ENCODE measurements at regions not wholly inside any gene's neighbourhood (a gene's known extent, or its start where the extent isn't known, plus 50 kb on each side); places are given as distances from the start of the nearest gene placed in this dataset.
"Not testable (repeated sequence)": the region's sequence is repeated elsewhere in the genome, so short reads cannot be mapped to it uniquely, and the experiment has no call there.

- peaks cover 0 to 2% of the 10 kb centered on the region in 2 donors for H3K4me1 ChIP-seq (ENCODE audit: control insufficient read depth in 1 of 2, insufficient read depth in 2 of 2, low read length in 2 of 2)
- no peaks in the 10 kb centered on the region for H3K9me3 ChIP-seq (ENCODE audit: control insufficient read depth in 1 of 2, low read length in 2 of 2)
- no peak overlapping the region for H3K27ac ChIP-seq (ENCODE audit: low read length)
- H3K4me3 ChIP-seq (ENCODE audit: low read depth in 1 of 2, low read length in 2 of 2): no peak overlapping the region
- no peaks in the 10 kb centered on the region for H3K27me3 ChIP-seq (ENCODE audit: low read depth, low read length)
- H3K36me3 ChIP-seq (ENCODE audit: control insufficient read depth in 1 of 2, insufficient read depth in 2 of 2, low read length in 2 of 2): no peaks in the 10 kb centered on the region
These were observed 905.8 kb upstream of the AUTS2 start for GRCh38 chr7:68692511-68692910.

- H3K27ac ChIP-seq (ENCODE audit: low read length): no peak overlapping the region
- H3K9me3 ChIP-seq (ENCODE audit: control insufficient read depth in 1 of 2, low read length in 2 of 2): no peaks in the 10 kb centered on the region
- peaks cover 0 to 9% of the 10 kb centered on the region in 2 donors for H3K4me1 ChIP-seq (ENCODE audit: control insufficient read depth in 1 of 2, insufficient read depth in 2 of 2, low read length in 2 of 2)
- no peaks in the 10 kb centered on the region for H3K27me3 ChIP-seq (ENCODE audit: low read depth, low read length)
- no peaks in the 10 kb centered on the region for H3K36me3 ChIP-seq (ENCODE audit: control insufficient read depth in 1 of 2, insufficient read depth in 2 of 2, low read length in 2 of 2)
- no peak overlapping the region for H3K4me3 ChIP-seq (ENCODE audit: low read depth in 1 of 2, low read length in 2 of 2)
These were observed 903.6 kb upstream of the AUTS2 start for GRCh38 chr7:68694656-68695055.

DNA sequence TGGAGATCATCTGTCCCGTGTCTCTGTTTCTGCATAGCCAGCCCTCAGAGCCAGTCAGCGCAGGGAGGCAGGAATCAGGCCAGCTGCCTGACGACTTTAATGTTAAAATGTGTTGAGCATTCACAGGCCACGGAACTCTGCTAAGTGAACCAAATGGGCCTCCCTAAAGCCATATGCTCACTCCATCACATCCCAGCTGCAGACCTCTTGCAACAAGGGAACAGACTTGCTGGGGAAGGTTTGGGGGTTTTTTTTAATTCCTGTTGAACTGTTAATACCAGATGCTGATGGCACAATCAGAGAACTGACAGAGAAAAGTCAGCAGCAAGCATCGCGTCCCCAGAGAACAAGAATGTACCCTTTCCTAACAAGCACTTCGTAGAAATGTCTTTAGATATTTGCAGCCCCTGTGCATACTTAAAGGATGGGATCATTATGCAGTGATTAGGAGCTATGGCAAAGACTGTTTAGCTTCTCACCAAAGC is 900.4 kb upstream of the AUTS2 start:
- no peak overlapping the region for H3K27ac ChIP-seq (ENCODE audit: low read length)
- no peaks in the 10 kb centered on the region for H3K27me3 ChIP-seq (ENCODE audit: low read depth, low read length)
- no peak overlapping the region for H3K4me3 ChIP-seq (ENCODE audit: low read depth in 1 of 2, low read length in 2 of 2)
- H3K36me3 ChIP-seq (ENCODE audit: control insufficient read depth in 1 of 2, insufficient read depth in 2 of 2, low read length in 2 of 2): no peaks in the 10 kb centered on the region
- no peaks in the 10 kb centered on the region for H3K9me3 ChIP-seq (ENCODE audit: control insufficient read depth in 1 of 2, low read length in 2 of 2)
- peaks cover 0 to 9% of the 10 kb centered on the region in 2 donors for H3K4me1 ChIP-seq (ENCODE audit: control insufficient read depth in 1 of 2, insufficient read depth in 2 of 2, low read length in 2 of 2)

DNA sequence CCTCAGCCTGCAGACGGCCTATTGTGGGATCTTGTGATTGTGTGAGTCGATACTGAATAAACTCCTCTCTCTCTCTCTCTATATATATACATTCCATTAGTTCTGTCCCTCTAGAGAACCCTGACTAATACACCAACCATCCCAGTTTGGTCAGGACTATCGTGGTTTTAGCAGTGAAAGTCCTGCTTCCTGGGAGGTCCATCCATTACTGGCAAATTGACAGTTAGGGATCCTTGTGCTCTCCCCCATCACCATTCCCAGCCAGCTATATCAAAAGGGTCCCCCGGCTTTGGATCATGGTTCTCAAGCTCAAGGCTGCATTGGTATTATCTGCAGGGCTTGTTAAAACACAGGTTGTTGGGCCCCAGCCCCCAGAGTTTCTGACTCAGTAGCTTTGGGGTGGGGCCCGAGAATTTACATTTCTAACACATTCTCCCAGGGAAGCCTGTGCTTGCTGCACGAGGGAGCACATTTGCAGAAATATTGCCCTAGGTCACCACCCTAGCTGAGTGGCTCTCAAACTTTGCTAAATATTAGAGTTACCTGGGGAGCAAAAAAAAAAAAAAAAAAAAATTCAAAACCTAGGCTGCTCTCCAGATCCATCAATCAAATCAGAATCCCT is 899.1 kb upstream of the AUTS2 start:
- no peaks in the 10 kb centered on the region for H3K36me3 ChIP-seq (ENCODE audit: control insufficient read depth in 1 of 2, insufficient read depth in 2 of 2, low read length in 2 of 2)
- peaks cover 0 to 9% of the 10 kb centered on the region in 2 donors for H3K4me1 ChIP-seq (ENCODE audit: control insufficient read depth in 1 of 2, insufficient read depth in 2 of 2, low read length in 2 of 2)
- H3K4me3 ChIP-seq (ENCODE audit: low read depth in 1 of 2, low read length in 2 of 2): no peak overlapping the region
- no peaks in the 10 kb centered on the region for H3K27me3 ChIP-seq (ENCODE audit: low read depth, low read length)
- no peak overlapping the region for H3K27ac ChIP-seq (ENCODE audit: low read length)
- H3K9me3 ChIP-seq (ENCODE audit: control insufficient read depth in 1 of 2, low read length in 2 of 2): no peaks in the 10 kb centered on the region

- Histone ChIP-seq H3K27ac (ENCODE audit: low read length) (no peak overlapping the region), H3K27me3 (ENCODE audit: low read depth, low read length) (no peaks in the 10 kb centered on the region), H3K4me1 (ENCODE audit: control insufficient read depth in 1 of 2, insufficient read depth in 2 of 2, low read length in 2 of 2) (peaks cover 0 to 9% of the 10 kb centered on the region in 2 donors), H3K9me3 (ENCODE audit: control insufficient read depth in 1 of 2, low read length in 2 of 2) (no peaks in the 10 kb centered on the region), H3K4me3 (ENCODE audit: low read depth in 1 of 2, low read length in 2 of 2) (no peak overlapping the region), H3K36me3 (ENCODE audit: control insufficient read depth in 1 of 2, insufficient read depth in 2 of 2, low read length in 2 of 2) (no peaks in the 10 kb centered on the region)
These were observed 897.9 kb upstream of the AUTS2 start for GRCh38 chr7:68700414-68700813.

DNA sequence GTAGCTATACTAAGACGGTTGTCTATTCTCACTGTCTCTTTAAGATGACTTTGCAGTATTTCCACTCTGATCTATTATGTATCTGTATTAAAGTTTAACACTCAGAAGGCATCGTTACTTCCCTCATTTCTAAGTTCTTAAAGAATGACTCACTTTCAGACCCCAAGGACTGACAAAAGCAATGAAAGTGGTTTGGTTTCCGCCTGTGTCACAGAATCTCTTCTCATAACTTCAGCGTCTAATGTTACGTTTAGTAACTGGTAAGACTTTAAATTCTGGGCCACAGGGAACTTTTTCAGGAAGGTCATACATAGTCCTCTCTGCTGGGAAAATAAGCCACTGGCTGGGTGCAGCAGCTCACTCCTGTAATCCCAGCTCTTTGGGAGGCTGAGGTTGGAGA is 892.0 kb upstream of the AUTS2 start:
- Histone ChIP-seq H3K9me3 (ENCODE audit: control insufficient read depth in 1 of 2, low read length in 2 of 2) (no peaks in the 10 kb centered on the region), H3K4me3 (ENCODE audit: low read depth in 1 of 2, low read length in 2 of 2) (no peak overlapping the region), H3K27ac (ENCODE audit: low read length) (no peak overlapping the region), H3K36me3 (ENCODE audit: control insufficient read depth in 1 of 2, insufficient read depth in 2 of 2, low read length in 2 of 2) (no peaks in the 10 kb centered on the region), H3K4me1 (ENCODE audit: control insufficient read depth in 1 of 2, insufficient read depth in 2 of 2, low read length in 2 of 2) (no peaks in the 10 kb centered on the region), H3K27me3 (ENCODE audit: low read depth, low read length) (no peaks in the 10 kb centered on the region)

DNA sequence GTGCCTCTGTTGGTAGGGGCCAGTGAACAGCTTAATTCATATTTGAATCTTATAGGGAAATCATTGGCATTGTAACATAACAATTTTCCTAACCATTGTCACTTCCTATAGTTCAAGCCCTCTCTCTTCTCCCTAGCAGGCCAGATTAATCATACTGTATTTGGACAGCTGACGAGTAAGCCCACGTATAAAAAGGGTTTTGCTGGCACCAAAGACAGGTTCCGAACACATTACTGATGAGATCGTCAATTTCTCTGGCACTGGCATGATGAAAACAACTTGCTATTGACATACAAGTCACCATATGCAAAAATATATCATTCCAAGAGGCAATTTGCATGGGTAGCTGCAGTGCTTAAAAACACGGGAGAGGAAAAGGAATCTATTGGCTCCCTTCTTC is 891.1 kb upstream of the AUTS2 start:
- no peaks in the 10 kb centered on the region for H3K36me3 ChIP-seq (ENCODE audit: control insufficient read depth in 1 of 2, insufficient read depth in 2 of 2, low read length in 2 of 2)
- H3K27ac ChIP-seq (ENCODE audit: low read length): no peak overlapping the region
- H3K9me3 ChIP-seq (ENCODE audit: control insufficient read depth in 1 of 2, low read length in 2 of 2): no peaks in the 10 kb centered on the region
- no peak overlapping the region for H3K4me3 ChIP-seq (ENCODE audit: low read depth in 1 of 2, low read length in 2 of 2)
- H3K4me1 ChIP-seq (ENCODE audit: control insufficient read depth in 1 of 2, insufficient read depth in 2 of 2, low read length in 2 of 2): no peaks in the 10 kb centered on the region
- H3K27me3 ChIP-seq (ENCODE audit: low read depth, low read length): no peaks in the 10 kb centered on the region

DNA sequence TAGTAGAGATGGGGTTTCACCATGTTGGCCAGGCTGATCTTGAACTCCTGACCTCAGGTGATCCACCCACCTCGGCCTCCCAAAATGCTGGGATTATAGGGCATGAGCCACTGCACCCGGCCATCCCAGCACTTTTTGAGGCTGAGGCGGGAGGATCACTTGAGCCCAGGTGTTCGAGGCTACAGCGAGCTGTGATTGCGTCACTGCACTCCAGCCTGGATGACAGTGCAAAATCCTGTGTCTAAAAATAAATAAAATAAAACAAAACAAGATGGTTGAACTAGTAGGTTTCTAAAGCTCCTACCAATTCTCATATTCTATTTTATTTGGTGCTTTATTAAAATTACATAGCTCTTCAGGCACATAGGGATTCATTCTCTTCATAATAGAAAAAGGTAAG is 890.3 kb upstream of the AUTS2 start:
- Histone ChIP-seq H3K4me3 (ENCODE audit: low read depth in 1 of 2, low read length in 2 of 2) (no peak overlapping the region), H3K4me1 (ENCODE audit: control insufficient read depth in 1 of 2, insufficient read depth in 2 of 2, low read length in 2 of 2) (no peaks in the 10 kb centered on the region), H3K27me3 (ENCODE audit: low read depth, low read length) (no peaks in the 10 kb centered on the region), H3K36me3 (ENCODE audit: control insufficient read depth in 1 of 2, insufficient read depth in 2 of 2, low read length in 2 of 2) (no peaks in the 10 kb centered on the region), H3K27ac (ENCODE audit: low read length) (no peak overlapping the region), H3K9me3 (ENCODE audit: control insufficient read depth in 1 of 2, low read length in 2 of 2) (no peaks in the 10 kb centered on the region)

DNA sequence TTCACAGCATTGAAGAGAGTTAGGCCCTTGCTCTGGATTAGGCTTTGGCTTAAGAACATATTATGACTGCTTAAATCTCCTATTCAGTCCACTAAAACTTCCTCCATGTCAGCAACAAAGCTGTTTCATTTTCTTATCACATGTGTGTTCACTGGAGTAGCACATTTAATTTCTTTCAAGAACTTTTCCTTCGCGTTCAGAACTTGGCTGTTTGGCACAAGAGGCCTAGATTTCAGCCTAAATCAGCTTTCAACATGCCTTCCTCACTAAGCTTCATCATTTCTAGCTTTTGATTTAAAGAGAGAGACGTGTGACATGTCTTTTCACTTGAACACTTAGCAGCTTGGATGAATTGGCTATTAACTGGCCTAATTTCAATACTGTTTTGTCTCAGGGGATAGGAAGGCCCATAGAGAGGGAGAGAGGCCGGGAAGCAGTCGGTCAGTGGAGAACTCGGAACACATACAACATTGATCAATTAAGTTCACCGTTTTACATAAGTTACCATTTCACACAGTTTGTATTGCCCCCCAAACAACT is 885.2 kb upstream of the AUTS2 start:
- H3K36me3 ChIP-seq (ENCODE audit: control insufficient read depth in 1 of 2, insufficient read depth in 2 of 2, low read length in 2 of 2): no peaks in the 10 kb centered on the region
- no peak overlapping the region for H3K4me3 ChIP-seq (ENCODE audit: low read depth in 1 of 2, low read length in 2 of 2)
- H3K9me3 ChIP-seq (ENCODE audit: control insufficient read depth in 1 of 2, low read length in 2 of 2): no peaks in the 10 kb centered on the region
- no peaks in the 10 kb centered on the region for H3K27me3 ChIP-seq (ENCODE audit: low read depth, low read length)
- no peaks in the 10 kb centered on the region for H3K4me1 ChIP-seq (ENCODE audit: control insufficient read depth in 1 of 2, insufficient read depth in 2 of 2, low read length in 2 of 2)
- no peak overlapping the region for H3K27ac ChIP-seq (ENCODE audit: low read length)

DNA sequence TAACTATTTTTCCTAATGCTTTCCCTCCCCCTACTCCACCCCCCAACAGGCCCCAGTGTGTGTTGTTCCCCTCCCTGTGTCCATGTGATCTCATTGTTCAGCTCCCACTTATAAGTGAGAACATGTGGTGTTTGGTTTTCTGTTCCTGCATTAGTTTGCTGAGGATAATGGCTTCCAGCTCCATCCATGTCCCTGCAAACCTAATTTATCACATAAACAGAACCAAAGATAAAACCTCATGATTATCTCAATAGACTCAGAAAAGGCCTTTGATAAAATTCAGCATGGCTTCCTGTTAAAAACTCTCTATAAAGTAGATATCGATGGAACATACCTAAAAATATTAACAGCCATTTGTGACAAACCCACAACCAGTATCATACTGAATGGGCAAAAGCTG is 884.1 kb upstream of the AUTS2 start:
- H3K36me3 ChIP-seq (ENCODE audit: control insufficient read depth in 1 of 2, insufficient read depth in 2 of 2, low read length in 2 of 2); H3K4me3 ChIP-seq (ENCODE audit: low read depth in 1 of 2, low read length in 2 of 2); H3K4me1 ChIP-seq (ENCODE audit: control insufficient read depth in 1 of 2, insufficient read depth in 2 of 2, low read length in 2 of 2); H3K27ac ChIP-seq (ENCODE audit: low read length); H3K9me3 ChIP-seq (ENCODE audit: control insufficient read depth in 1 of 2, low read length in 2 of 2); H3K27me3 ChIP-seq (ENCODE audit: low read depth, low read length): not testable (repeated sequence)

GRCh38 chr7:68715907-68716306 is 882.4 kb upstream of the AUTS2 start:
- Histone ChIP-seq H3K27ac (ENCODE audit: low read length) (no peak overlapping the region), H3K4me1 (ENCODE audit: control insufficient read depth in 1 of 2, insufficient read depth in 2 of 2, low read length in 2 of 2) (no peaks in the 10 kb centered on the region), H3K4me3 (ENCODE audit: low read depth in 1 of 2, low read length in 2 of 2) (no peak overlapping the region), H3K36me3 (ENCODE audit: control insufficient read depth in 1 of 2, insufficient read depth in 2 of 2, low read length in 2 of 2) (no peaks in the 10 kb centered on the region), H3K27me3 (ENCODE audit: low read depth, low read length) (no peaks in the 10 kb centered on the region), H3K9me3 (ENCODE audit: control insufficient read depth in 1 of 2, low read length in 2 of 2) (no peaks in the 10 kb centered on the region)

GRCh38 chr7:68717176-68717575 is 881.1 kb upstream of the AUTS2 start:
- Histone ChIP-seq H3K27ac (ENCODE audit: low read length) (no peak overlapping the region), H3K36me3 (ENCODE audit: control insufficient read depth in 1 of 2, insufficient read depth in 2 of 2, low read length in 2 of 2) (no peaks in the 10 kb centered on the region), H3K4me3 (ENCODE audit: low read depth in 1 of 2, low read length in 2 of 2) (no peak overlapping the region)

More at GRCh38 chr7:68717176-68717575, 881.1 kb upstream of the AUTS2 start:
- Histone ChIP-seq H3K27me3 (ENCODE audit: low read depth, low read length) (no peaks in the 10 kb centered on the region), H3K9me3 (ENCODE audit: control insufficient read depth in 1 of 2, low read length in 2 of 2) (no peaks in the 10 kb centered on the region), H3K4me1 (ENCODE audit: control insufficient read depth in 1 of 2, insufficient read depth in 2 of 2, low read length in 2 of 2) (no peaks in the 10 kb centered on the region)

Measured in muscle layer of duodenum (tissue), 2 donors.